GM18907 (cell line): ENCODE measurements at regions not wholly inside any gene's neighbourhood (a gene's known extent, or its start where the extent isn't known, plus 50 kb on each side); places are given as distances from the start of the nearest gene placed in this dataset.

Experiments
- ATAC-seq: cut with Tn5 transposase; IDR thresholded peaks from one replicate; pipeline ENCODE4 v1.9.1; 2021; ENCODE audit warnings: mild to moderate bottlenecking, moderate library complexity; ENCODE audit not compliant: unreplicated experiment

DNA sequence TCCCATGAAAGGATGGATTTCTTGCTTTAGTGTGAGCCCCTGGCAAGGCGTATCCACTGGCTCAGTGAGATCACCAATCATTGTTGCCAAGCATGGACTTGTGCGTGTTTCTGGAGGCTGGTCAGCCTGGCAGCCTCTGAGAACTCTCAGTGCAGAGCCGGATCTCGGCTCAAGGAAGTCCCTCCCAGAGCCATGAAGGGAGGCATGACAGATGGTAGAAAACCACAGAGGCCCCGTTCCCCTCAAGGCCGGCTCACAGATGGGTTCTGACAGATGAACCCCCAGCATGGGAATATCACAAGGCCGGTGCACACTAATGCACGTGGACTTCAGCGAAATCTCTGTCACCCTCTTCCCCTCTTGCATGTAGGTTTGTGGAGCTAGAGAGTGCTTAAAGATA is 290.5 kb downstream of the AJAP1 start:
- no peak for ATAC-seq

DNA sequence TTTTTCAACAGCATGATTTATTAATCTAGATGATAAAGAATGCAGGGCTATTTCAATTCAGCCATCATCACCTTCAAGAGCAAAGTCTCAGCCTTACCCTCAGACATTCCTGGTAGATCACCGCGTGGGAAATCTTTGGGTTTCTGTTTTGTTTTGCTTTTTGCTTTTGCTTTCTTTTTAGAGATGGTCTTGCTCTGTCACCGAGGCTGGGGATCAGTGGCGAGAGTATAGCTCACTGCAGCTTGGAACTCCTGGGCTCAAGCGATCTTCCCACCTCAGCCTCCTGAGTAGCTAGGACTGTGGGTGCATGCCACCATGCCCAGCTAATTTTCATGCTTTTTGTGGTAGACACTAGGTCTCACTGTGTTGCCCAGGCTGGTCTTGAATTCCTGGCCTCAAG is 289.7 kb downstream of the AJAP1 start:
- ATAC-seq: no peak

DNA sequence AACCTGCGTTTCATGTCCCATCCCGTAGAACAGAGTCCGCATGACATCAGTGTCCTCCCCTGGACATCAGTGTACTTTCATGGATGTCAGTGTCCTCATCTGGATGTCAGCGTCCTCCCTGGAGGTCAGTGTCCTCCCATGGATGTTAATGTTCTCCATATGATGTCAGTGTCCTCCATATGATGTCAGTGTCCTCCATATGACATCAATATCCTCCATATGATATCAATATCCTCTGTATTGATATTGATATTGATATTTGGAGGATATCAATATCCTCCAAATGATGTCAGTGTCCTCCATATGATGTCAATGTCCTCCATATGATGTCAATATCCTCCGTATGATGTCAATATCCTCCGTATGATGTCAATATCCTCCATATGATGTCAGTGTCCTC is 284.9 kb downstream of the AJAP1 start:
- ATAC-seq: no peak

DNA sequence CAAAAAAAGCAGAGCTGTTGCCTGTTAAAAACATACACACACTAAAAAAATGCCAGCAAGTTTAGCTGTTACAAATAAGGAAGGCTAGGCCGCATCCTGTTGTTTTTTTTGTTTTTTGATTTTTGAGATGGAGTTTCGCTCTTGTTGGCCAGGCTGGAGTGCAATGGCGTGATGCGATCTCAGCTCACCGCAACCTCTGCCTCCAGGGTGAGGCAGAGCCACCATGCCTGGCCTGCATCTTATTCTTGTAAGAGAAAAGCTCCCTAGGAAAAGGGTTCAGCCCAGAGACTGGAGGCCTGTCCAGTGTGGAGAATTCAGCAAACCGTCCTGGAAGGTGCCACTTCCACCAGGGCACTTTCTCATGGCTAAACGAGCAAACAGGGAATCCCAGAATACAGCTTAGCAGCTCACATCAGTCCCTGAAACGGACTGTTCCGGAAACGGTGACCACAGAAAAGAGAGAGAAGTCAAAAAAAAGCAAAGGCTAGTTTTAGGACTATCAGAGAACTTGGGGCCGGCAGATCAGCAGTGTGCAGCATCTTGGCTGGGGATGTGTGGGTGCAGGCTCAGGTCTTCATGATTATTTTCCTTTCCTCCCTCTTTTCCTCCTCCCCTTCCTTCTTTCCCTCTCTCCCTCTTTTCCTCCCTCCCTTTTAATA is 283.6 kb downstream of the AJAP1 start:
- no peak for ATAC-seq

DNA sequence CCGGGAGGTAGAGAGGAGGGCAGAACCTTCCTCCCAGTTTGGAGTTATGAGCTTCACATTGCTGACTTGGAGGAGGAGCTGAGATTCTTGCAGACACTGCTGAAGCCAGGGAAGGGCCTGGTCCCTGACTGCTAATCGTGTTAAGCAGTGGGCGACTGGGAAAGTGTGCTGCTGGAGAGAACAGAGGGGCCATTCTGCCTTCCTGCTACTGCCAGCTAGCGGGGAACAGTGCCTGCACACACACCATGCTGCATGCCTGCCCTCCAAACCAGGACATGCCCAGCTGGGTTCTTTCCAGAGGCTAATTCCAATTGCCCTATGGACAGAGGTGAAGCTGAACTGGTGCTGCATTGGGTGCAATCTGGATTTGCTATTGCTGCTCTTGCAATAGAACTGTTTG is 281.4 kb downstream of the AJAP1 start:
- no peak for ATAC-seq

DNA sequence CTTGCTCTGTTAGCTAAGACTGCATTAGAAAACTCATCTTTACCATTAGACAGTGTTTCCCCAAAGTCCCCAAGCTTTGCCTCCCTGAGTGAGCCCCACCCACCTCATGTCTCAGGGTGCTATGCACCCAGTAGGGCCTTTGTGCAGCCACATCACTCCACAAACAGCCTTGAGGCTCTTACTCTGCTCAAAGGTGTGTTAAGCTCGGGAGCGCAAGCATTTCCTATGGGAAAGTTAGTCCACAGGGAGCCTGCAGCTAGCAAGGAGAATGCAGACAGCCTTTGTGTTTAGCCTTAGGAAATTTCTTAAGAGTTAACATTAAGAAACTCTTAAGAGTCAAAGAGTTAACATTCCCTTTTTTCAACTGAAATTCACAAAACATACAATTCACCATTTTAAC is 278.8 kb downstream of the AJAP1 start:
- no peak for ATAC-seq

DNA sequence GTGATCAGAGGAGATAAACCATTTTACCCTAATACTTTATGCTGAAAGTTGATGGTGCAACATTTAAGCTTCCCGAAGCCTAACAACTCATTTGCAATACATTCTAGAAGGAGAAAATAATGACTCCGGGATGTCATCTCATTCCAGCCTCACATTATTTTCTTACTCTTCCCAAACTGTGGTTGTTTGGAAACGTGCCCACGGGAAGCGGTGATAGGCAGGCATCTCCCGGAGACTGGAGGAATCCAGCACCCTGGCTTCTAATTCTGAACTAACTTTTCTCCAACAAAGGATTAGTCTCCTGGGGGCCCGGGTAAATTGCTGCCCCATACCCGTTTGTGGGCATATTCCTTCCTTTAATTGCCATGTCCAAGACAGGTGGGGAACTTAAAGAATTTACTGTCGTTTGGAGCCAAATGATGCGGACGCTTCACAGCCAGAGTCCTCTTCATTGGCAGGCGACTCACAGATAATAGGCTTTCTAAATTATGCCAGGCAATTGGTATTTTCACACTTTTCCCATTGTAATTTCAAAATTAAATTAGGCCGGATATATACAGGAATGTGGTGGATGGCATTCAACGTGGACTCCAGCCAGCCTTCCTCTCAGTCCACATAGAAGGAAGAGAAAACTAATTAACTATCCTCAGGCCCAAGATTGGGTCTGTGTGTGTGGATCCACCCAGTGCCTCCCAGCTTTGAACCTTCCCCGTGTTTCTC is 278.1 kb downstream of the AJAP1 start:
- ATAC-seq: no peak

DNA sequence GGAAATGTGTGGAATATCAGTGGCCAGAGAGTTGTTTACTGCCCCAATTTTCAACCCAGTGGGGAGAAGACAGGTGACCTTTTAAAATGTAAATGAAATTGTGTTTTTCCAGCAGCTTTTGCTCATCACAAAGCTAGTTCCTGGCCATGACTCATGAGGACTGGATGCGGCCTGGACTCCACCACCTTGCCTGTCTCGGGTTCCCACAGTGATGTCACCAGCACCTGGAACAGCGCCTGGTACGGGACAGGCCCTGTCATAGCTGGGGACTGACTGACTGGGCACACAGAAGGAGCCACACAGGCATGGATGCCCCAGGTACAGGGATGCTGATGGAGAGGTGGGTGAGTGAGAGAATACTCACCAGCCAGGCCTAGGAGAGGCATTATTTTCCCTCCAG is 277.1 kb downstream of the AJAP1 start:
- no peak for ATAC-seq

DNA sequence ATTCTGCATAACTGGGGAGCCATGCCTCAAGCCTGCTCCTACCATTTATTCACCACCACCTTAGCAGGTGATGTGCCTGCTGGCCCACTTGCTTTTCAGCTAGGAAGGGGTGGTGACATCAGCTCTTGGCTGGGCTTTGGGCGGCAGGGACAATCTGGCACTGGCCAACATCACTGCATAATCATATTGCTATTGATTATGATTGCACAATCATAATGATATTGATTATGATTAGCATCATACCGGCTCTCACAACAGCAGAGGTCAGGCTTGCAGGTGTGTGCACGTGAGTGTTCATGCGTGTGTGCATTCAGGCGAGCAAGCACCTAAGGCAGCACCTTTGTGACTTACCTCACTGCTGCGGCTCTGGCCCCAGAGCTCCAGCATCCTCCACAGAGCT is 273.8 kb downstream of the AJAP1 start:
- no peak for ATAC-seq

DNA sequence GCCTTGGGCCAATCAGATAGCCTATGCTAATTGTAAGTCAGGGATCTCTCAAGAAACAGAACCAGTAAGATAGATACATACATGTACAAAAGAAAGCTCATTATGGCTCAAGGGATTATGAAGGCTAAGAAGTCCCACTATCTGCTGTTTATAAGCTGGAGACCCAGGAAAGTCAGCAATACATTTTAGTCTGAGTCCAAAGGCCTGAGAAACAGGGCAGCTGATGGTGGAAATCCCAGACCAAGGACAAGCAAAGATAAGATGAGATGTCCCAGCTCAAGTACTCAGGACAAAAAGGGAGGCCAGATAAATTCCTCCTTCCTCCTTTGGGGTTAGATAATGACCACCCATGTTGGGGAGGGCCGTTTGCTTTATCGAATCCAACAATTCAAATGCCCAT is 269.9 kb downstream of the AJAP1 start:
- ATAC-seq: no peak

DNA sequence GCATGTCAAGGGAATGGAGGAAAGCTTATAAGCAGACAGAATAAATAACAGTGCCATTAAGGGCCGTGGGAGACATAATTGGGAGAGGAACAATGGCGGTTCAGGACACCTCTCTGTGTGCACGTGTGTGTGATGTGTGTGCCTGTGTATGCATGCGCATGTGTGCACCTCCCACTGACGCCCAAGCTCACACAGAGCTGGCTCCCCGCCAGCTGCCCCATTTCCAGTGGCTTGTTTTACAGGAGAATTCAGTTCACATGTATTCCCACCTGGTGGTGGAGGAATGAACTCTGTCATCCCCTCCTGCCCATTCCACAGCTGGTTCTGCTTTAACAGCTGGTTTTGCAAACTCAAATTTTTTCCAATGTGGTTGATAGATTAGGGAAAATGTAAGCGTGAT is 262.2 kb downstream of the AJAP1 start:
- ATAC-seq: no peak

DNA sequence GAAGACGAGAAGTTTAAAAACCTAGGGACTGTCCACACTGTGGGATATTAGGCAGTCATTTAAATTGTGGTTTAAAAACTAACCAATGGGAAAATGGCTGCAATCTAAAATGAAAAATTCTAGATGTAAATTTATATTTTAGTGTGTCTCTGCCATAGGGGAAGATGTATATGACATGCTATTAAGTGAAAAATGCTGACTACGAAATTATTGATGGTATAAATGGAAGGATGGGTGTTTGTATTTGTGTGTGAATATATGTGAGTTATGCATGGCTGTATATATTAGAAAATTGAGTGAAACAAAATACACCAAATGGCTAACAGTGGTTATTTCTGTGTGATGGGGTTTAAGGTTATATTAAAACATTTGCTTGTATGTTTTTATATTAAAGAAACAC is 260.7 kb downstream of the AJAP1 start:
- ATAC-seq: no peak

DNA sequence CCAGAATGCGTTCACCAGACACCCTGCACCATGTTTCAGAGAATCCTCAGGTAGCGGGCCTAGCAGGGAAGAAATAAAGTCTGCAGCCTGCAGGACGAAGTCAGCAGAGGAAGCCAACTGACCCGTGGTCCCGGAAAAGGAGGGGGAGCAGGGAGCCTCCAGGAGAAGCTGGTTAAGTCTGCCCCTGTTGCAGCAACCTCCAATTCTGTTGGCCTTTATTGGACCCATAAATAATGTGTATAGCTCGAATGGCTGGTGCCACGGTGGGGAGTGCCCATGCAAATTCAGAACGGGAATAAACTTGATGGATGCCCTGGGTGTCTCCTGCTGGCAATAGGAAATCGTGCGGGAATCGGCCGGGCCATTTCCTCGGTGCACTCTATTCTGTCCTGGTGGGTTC is 254.1 kb downstream of the AJAP1 start:
- no peak for ATAC-seq

DNA sequence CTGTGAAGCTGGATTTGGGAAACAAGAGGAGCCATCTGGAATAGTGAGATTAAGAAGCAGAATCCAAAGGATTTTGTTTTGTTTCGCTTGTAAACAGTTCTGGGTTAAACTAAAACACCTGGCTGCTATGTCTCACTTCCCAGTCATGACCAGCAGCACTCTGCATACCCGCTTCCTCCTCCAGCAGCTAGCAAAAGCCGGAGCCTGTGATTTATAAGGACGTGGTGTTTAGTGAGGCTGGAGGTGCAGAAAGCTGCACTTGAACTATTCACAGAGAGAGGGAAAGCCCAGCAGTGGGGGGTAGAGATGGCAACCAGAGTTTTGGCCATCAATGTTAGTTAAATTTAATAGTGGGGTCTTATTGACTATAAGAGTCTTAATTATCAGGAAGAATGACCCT is 240.2 kb downstream of the AJAP1 start:
- no peak for ATAC-seq

DNA sequence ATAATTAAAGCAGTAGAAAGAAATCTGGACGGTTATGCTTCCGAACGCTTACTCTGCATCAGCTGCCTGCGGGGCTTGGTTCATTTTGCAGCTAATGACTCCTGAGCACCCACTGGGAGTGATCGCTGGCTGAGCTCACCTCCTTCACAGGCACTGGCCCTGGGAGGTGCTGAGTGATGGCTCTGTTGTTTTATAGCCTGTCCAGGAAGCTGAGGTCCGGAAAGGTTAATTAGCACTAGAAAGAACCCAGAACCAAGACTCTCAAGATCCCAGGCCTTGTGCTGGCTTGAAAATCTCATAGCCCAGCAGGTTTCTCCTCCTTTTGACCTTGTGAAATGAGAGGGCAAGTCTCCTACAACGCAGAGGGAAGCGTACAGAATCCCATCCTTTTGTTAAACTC is 226.2 kb downstream of the AJAP1 start:
- no peak for ATAC-seq

DNA sequence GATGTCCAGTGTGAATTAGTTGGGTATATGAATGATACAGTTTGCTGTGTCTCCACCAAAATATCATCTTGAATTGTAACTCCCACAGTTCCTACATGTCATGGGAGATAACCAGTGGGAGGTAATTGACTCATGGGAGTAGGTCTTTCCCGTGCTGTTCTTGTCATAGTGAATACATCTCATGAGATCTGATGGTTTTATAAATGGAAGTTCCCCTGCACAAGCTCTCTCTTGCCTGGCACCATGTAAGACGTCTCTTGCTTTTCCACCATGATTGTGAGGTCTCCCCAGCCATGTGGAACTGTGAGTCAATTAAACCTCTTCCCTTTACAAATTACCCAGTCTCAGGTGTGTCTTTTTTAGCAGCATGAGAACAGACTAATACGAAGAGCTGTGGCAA is 223.0 kb downstream of the AJAP1 start:
- no peak for ATAC-seq

DNA sequence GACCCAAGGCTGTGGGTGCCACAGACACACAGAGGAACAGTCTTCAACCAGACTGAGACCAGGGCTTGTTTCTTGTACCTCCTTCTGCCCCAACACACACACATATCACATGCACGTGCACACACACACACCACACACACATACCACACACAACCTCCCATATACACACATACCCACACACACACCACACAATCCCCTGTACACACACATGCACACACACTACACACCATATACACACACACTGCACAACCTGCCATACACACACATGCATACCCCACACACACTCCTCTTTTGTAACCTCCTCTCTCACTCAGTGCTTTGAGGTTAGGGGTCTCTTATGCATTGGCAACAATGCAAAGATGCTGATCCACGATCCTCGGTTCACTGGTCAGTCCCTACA is 217.0 kb downstream of the AJAP1 start:
- no peak for ATAC-seq

DNA sequence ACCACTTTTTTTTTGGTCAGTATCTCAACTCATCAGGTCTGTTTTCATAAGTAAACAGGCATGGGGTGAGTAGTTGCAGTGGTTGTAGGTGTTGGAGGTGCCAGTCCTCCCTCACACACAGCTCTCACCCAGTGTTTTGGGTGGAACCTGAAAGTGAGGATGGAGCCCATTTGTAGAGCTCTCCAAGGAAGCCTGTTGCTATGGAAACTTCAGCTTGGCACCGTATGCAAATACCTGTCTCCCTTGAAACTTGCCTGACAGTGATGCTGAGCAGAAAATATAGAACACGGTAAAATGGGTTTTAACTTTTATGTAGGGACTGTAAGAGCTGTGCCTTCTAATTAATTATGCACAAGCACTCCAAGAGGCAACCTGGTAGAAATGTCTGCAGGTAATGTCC is 214.1 kb downstream of the AJAP1 start:
- ATAC-seq: no peak

DNA sequence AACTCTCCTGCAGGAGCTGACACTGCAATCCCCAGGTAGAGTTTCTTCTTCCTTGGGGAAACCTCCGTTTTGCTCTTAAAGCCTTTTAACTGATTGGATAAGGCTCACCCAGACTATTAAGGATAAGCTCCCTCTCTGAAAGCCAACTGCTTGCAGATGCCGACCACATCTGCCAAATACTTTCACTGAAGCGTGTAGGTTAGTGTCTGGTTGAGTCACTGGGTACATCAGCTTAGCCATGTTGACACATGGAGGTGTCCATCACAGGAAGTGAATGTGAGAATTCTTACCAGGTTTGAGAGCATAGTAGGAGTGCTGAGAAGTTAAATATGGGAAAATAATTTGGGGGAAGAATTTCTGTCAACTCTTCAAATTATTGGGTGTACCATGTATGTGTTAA is 202.0 kb downstream of the AJAP1 start:
- ATAC-seq: no peak

DNA sequence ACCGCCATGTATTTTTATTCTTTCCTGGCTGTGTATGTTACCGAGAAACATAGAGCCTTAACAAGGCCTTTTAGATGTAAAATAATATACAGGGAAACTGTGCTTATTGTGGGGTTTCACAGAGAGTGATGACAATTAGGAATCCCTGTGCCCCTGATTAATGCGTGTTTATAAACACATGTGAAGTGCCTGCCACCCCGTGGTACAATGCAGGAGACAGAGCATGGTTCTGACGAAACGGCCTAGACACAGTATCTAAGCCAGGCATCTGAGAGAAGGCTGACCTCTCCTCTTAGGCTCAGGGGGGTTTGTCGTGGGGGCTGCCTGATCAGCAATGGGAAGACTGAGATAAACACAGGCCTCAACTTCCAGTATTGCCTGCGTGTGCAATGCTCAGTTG is 200.0 kb downstream of the AJAP1 start:
- ATAC-seq: no peak

DNA sequence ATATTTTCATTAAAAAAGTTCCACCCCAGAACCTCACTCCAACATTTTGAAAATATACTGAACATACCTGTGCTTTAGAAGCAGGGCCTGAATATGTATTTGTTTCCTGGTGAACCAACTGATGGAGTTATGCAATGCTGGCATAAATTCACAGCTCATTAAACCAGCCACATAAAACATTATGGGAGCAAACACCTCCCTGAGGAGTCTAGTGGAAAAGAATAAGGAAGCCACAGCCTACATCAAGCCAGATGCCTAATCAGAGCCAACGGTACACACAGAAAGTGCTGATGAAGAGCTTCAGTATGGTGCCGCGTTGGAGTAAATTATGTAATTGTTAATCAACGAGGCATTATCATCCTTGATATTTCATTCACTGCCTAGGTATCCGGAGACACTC is 199.5 kb downstream of the AJAP1 start:
- ATAC-seq: no peak

DNA sequence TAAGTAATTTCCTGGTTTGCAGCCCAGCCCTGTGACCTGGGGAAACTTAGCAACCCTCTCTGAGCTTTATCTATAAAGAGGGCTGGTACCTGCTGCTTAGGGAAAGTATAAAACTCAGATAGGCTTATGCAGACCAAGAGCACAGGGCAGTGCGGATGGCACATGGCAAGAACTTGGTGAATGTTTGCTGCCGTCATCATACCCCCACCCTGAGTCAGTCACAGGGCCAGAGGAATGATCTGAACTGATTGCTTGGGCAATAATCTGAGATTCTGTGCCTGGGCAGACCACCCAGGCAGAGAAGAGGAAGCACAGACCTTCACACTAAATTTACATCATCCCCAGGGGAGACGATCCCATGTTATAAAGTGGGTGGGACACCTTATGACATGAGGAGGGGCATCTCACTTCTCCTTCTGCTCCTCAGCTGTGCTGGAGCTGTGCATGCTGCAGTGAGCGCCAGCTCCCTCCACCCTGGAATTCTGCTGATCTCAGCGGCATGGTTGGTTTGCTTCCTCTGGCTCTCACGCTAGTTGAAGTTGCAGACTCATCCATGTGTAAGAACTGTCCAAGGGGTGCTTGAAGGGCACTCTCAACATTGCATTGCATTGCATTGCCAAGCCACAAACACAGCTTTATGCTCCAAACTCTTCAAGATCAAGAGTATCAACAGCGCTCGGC is 197.1 kb downstream of the AJAP1 start:
- no peak for ATAC-seq
